ENCODE measurements at regions not wholly inside any gene's neighbourhood (a gene's known extent, or its start where the extent isn't known, plus 50 kb on each side); places are given as distances from the start of the nearest gene placed in this dataset.
"Not testable (repeated sequence)": the region's sequence is repeated elsewhere in the genome, so short reads cannot be mapped to it uniquely, and the experiment has no call there.

DNA sequence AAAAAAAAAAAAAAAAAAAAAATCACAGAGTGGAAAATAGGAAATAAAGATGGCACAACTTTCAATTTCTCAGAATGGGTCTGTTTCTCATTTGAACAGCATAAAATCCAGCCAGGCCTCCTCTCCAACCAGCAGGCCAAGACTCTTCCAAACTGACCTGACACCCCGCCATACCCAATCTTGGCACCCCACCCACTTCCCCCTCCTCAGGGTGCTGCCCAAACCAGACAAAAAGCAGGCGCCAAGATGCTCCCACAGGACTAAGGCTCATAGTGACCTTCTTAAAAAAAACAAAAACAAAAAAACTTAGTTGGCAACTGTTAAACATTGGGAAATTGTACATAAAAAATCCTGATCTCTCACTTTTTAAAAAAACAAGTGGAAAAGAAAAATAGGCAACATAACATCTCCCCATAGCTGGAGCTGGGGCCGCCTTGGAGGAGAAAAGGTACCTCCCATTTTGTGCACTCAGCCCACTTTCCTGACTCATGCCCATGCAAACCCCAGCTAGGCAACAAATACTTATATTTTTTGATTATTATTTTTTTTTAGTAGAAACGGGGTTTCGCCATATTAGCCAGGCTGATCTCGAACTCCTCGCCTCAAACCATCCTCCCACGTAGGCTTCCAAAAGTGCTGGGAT is 205.9 kb downstream of the NPIPA8 start:
- not testable (repeated sequence) for H3K36me3 Mint-ChIP-seq

DNA sequence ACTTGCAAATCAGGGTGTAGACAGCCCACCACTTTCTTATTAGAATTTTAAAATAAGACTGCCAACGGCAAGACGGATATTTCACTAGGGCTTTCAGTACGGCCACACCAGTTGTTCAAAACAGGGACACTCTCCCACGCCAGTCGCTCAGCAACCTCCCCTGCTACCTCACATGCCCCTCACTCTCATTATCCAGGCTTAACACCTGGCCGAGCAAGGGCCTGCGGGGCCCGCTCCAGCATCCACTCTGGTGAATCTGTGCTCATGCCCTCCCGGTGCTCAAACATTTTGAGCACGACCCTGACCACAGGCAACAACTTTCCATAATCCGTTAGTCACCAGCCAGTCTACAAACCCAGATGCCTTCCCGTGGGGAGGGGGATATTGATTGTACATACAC is 209.5 kb downstream of the NPIPA8 start:
- not testable (repeated sequence) for H3K9me3 Mint-ChIP-seq; H3K4me1 Mint-ChIP-seq (ENCODE audit: low read depth in 2 of 2)

More for the DNA sequence above, 205.9 kb downstream of the NPIPA8 start:
- not testable (repeated sequence) for DNase-seq (ENCODE audit: low spot score); H3K4me3 Mint-ChIP-seq; H3K4me1 Mint-ChIP-seq (ENCODE audit: low read depth in 2 of 2); H3K27ac Mint-ChIP-seq; H3K9me3 Mint-ChIP-seq; ATAC-seq; H3K27me3 Mint-ChIP-seq

DNA sequence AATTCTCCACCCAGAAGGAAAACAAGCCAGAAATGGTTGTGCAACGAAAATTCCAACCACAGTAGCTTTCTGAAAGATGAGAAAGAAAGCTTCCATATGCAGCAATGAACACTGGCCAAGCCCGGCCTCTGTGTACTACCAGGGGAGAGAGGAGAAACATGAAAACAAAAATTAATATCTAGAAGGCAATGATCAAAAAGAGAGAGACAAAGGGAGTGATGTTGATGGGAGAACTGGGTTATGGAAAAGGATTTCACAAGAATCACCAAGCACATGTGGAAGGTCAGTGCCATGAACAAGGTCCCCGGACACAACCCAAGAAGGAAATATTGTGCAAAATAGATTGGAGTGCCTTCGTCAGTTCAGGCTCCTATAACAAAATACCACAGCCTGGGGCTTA is 217.4 kb downstream of the NPIPA8 start:
- not testable (repeated sequence) for H3K27ac Mint-ChIP-seq; DNase-seq (ENCODE audit: low spot score); H3K27me3 Mint-ChIP-seq; H3K9me3 Mint-ChIP-seq; H3K4me3 Mint-ChIP-seq; H3K4me1 Mint-ChIP-seq (ENCODE audit: low read depth in 2 of 2); ATAC-seq; H3K36me3 Mint-ChIP-seq

More for the DNA sequence above, 209.5 kb downstream of the NPIPA8 start:
- DNase-seq (ENCODE audit: low spot score); ATAC-seq; H3K4me3 Mint-ChIP-seq; H3K36me3 Mint-ChIP-seq; H3K27ac Mint-ChIP-seq; H3K27me3 Mint-ChIP-seq: not testable (repeated sequence)

DNA sequence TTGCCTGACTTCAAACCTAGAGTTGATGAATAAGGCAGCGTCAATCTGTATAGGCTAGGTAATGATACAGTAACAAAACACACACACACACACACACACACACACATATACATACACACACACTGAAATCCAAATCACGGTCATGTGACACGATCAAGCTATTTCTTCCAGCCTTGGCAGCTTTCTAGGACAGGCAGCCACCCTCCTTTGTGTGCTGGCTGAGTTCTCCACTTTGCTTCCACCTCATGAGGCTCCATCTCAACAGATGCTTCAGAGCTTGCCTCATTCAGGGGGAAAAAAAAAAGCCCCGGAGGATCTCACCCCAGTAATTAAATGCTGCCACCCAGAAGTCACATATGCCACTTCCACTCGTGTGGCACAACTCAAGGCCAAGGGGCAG is 217.9 kb downstream of the NPIPA8 start:
- not testable (repeated sequence) for DNase-seq (ENCODE audit: low spot score); H3K4me3 Mint-ChIP-seq; H3K9me3 Mint-ChIP-seq; H3K4me1 Mint-ChIP-seq (ENCODE audit: low read depth in 2 of 2); ATAC-seq; H3K27me3 Mint-ChIP-seq; H3K27ac Mint-ChIP-seq; H3K36me3 Mint-ChIP-seq

DNA sequence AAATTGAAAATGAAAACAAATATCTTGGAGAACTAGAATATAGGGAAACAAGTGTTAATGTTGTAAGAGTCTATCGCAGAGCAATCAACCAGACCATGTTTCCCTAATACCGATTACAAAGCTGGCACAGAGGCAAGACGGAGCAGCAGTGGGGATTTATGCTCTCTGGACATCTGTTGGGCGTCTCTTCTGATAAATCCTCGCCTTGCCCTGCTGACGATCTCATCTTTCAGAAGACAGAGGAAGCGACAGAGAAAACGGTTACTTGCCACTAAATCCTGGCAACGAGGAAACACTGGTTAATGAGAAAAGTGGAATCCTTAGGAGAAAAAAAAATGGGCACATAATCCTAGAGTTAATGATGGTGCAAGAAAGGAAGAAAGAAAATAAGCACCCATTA is 218.5 kb downstream of the NPIPA8 start:
- H3K27ac Mint-ChIP-seq; ATAC-seq; DNase-seq (ENCODE audit: low spot score); H3K4me1 Mint-ChIP-seq (ENCODE audit: low read depth in 2 of 2); H3K4me3 Mint-ChIP-seq; H3K27me3 Mint-ChIP-seq; H3K9me3 Mint-ChIP-seq; H3K36me3 Mint-ChIP-seq: not testable (repeated sequence)

DNA sequence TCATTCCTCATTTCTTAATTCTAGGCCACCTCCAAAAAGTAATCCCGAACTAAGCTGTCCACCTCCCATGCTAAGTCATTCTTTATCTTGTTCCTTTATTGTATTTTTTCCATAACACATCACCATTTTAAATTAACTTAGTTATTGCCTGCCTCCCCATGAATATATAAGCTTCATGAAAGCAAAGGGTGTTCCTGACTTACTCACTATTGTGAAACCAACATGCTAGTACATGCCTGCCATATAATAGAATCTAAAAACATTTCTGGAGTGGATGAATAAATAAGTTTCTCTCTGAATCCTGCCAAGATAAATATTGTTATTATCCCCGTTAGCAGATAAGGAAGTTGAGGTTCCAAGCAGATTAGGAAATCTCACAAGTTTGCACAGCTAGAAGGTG is 232.1 kb downstream of the NPIPA8 start:
- ATAC-seq; H3K4me3 Mint-ChIP-seq; H3K27ac Mint-ChIP-seq; H3K9me3 Mint-ChIP-seq; DNase-seq (ENCODE audit: low spot score); H3K27me3 Mint-ChIP-seq; H3K4me1 Mint-ChIP-seq (ENCODE audit: low read depth in 2 of 2); H3K36me3 Mint-ChIP-seq: not testable (repeated sequence)

DNA sequence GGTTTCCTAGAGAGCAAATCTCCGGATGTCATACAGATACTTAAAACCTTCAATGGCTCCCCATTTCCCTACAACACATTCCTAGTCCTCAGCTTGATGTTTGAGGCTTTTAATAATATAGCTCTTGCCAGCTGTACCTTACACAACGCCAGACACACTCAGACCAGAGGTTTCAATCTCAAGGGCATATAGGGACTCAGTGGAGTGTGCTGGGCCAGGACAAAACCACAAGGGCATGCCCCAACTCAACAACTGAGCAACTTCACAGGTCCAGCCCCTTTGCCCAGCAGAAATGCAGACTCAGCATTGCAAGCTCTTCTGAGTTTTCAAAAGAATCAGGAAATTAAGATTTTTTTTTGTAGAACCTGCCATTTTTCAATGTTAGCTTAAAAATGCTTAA is 235.5 kb downstream of the NPIPA8 start:
- DNase-seq (ENCODE audit: low spot score); H3K4me3 Mint-ChIP-seq; H3K9me3 Mint-ChIP-seq; H3K4me1 Mint-ChIP-seq (ENCODE audit: low read depth in 2 of 2); H3K27me3 Mint-ChIP-seq; H3K27ac Mint-ChIP-seq; ATAC-seq; H3K36me3 Mint-ChIP-seq: not testable (repeated sequence)

DNA sequence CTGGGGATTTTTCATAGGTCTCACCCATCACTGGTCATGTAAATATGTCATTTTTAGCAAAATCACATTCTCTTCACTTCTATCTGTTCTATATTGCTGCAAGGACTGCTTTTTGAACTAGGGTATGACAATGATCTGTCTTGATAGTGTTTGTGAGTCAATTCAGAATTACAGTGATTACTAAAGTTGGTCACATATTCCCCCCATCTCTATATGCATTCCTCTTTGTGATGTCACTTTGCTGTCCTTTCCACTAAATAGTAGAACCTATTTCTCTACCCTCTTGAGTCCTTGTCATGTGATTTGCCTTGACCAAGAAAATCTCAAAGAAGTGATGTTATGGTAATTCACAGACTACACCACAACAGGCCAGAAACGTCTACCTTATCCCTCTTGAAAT is 243.9 kb downstream of the NPIPA8 start:
- not testable (repeated sequence) for H3K4me3 Mint-ChIP-seq; H3K4me1 Mint-ChIP-seq (ENCODE audit: low read depth in 2 of 2); H3K27me3 Mint-ChIP-seq; DNase-seq (ENCODE audit: low spot score); H3K27ac Mint-ChIP-seq; H3K36me3 Mint-ChIP-seq; H3K9me3 Mint-ChIP-seq
- ATAC-seq = peak; percentile 45 to 63

DNA sequence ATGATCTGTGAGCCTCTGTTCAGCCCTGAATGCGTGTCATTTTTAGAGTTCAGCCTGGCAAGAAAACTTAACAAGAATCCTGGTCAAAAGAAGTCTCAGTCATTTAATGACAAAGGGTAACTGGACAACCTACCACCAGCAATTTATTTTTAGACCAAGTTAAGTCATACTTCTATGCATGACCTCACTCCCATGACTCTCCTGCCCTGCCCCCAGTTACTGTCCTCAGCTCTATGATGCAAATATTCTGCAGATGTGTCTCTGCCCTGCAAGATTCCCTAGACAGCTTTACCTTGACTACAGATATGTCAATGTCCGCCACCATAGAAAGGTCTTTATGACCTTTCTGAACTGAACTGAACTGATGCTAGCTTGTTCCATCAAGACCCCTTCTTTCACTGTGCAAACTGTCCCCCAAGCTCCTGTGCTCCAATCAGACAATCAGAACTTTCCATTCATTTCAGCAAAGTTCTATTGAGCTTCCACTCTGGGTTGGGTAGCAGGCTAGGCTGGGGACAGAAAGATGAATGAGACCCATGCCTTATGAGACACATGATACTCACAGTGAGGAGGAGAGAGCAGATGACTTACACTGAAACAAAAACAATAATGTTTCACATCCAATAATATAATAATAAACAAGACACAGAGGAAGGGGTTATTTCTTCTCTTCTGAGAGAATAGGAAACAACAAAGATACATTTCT is 255.7 kb downstream of the NPIPA8 start:
- ATAC-seq; H3K36me3 Mint-ChIP-seq; H3K9me3 Mint-ChIP-seq; H3K27ac Mint-ChIP-seq; DNase-seq (ENCODE audit: low spot score); H3K27me3 Mint-ChIP-seq; H3K4me1 Mint-ChIP-seq (ENCODE audit: low read depth in 2 of 2); H3K4me3 Mint-ChIP-seq: not testable (repeated sequence)

DNA sequence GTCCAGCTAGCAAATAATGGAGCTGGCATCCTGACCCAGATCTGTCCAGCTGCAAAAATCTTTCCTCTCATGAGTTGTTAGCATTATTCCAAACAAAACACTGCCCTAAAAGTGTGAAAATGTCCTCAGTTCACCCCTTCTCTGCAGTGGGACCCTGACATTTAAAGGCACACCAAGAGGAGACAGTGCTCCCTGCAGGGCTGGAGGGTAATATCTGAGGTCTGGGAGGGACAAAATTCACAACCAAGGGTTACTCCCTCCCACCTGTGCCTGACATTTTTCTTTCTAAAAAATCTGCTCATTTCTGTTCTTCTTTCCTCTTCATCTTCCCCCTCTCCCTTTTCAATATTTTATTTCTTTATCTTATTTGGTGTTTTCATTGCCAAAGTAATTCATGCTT is 258.6 kb downstream of the NPIPA8 start:
- H3K27ac Mint-ChIP-seq, H3K9me3 Mint-ChIP-seq: not testable (repeated sequence)

DNA sequence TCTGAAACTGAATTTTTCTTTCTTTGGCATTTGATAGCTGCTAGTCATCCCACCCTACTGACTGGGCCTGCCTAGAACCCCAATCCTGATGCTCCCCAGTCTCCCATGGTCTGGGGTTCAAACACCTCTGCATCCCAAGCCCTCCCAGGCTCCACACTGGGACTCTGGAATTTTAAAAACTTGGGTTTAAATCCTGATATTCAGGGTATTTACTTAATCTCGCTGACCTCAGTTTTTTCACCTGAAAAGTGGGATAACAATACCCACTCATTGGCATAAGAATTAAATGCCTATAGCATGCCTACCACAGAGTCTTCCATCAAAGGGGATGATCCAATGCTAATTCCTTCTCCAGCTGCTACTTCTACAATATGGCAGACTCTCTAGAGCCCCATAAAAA is 264.4 kb downstream of the NPIPA8 start:
- Mint-ChIP-seq H3K36me3 (no peaks in the 10 kb centered on the region), H3K4me1 (ENCODE audit: low read depth in 2 of 2) (no peaks in the 10 kb centered on the region), H3K27me3 (peaks cover 15 to 22% of the 10 kb centered on the region in 2 donors), H3K9me3 (no peaks in the 10 kb centered on the region), H3K4me3 (no peak overlapping the region), H3K27ac (no peak overlapping the region)
- DNase-seq (ENCODE audit: low spot score) (no peak), ATAC-seq (no peak)

More for the DNA sequence above, 258.6 kb downstream of the NPIPA8 start:
- H3K4me3 Mint-ChIP-seq; DNase-seq (ENCODE audit: low spot score); ATAC-seq; H3K36me3 Mint-ChIP-seq; H3K4me1 Mint-ChIP-seq (ENCODE audit: low read depth in 2 of 2); H3K27me3 Mint-ChIP-seq: not testable (repeated sequence)

DNA sequence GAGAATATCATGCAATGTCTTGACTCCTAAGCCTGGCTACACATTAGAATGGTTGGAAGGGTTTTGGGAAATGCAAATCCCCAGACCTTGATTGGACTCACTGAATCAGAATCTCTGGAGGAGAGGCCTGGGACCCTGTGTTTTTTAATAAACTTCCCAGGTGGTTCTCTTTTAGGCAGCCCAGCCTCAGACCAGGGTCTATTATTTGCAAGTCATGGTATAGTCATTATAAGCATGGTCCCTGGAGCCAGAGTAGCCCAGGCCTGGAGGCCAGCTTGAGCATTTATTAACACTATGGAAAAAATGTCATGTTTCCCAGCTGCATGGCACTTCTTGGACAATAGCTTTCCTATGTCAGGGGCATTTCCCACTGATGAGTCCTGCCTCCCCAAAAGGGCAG is 266.9 kb downstream of the NPIPA8 start:
- no peaks in the 10 kb centered on the region for H3K4me1 Mint-ChIP-seq (ENCODE audit: low read depth in 2 of 2)
- no peak for DNase-seq (ENCODE audit: low spot score)
- H3K36me3 Mint-ChIP-seq = no peaks in the 10 kb centered on the region
- peaks cover 3% of the 10 kb centered on the region for H3K9me3 Mint-ChIP-seq
- ATAC-seq = no peak
- H3K27me3 Mint-ChIP-seq = peaks cover 26 to 40% of the 10 kb centered on the region in 2 donors
- no peak overlapping the region for H3K4me3 Mint-ChIP-seq
- no peak overlapping the region for H3K27ac Mint-ChIP-seq

DNA sequence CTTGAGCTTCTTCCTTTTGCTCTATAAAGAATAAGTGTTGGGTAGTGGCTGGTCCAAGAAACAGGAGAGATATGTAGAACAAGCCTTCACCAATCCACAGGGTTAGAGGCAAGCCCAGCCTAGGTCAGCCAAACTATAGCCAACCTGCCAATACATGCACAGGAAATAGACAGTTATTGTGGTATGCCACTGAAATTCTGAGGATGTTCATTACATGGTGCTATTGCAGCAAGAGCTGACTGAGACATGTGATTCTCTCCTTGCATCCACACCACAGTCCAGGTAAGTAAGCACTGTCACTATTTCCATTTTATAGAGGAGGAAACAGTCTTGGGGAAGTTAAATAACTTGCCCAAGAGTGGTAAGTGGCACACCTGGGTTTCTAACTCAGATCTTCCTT is 268.1 kb downstream of the NPIPA8 start:
- H3K4me1 Mint-ChIP-seq (ENCODE audit: low read depth in 2 of 2) = no peaks in the 10 kb centered on the region
- ATAC-seq (no peak), DNase-seq (ENCODE audit: low spot score) (no peak)
- peaks cover 3% of the 10 kb centered on the region for H3K9me3 Mint-ChIP-seq
- H3K27ac Mint-ChIP-seq = no peak overlapping the region
- H3K36me3 Mint-ChIP-seq = no peaks in the 10 kb centered on the region
- H3K27me3 Mint-ChIP-seq = peaks cover 26 to 40% of the 10 kb centered on the region in 2 donors
- no peak overlapping the region for H3K4me3 Mint-ChIP-seq

DNA sequence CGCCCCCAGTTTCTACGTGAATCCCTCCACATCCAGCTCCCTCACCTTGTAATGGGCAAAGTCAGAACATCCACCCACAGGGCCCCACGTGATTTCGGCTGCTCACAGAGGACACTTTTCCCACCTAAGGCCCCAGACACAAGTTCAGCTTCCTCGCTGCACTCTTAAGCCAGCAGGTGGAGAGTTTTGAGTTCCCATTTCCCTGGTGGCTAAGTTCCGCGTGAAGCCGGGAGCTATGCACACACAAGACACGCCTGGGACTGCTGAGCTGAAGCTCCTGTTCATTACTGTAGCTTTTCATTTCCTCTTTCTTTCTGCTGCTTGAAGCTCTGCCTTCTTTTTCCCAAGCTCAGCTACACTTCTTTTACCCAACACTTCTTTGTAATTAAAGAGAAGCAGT is 273.8 kb downstream of the NPIPA8 start:
- no peak overlapping the region for H3K4me3 Mint-ChIP-seq
- DNase-seq (ENCODE audit: low spot score) = no peak
- peaks cover 3% of the 10 kb centered on the region for H3K9me3 Mint-ChIP-seq
- H3K27me3 Mint-ChIP-seq = peaks cover 31 to 54% of the 10 kb centered on the region in 2 donors
- ATAC-seq = no peak
- no peaks in the 10 kb centered on the region for H3K4me1 Mint-ChIP-seq (ENCODE audit: low read depth in 2 of 2)
- no peak overlapping the region for H3K27ac Mint-ChIP-seq
- no peaks in the 10 kb centered on the region for H3K36me3 Mint-ChIP-seq

DNA sequence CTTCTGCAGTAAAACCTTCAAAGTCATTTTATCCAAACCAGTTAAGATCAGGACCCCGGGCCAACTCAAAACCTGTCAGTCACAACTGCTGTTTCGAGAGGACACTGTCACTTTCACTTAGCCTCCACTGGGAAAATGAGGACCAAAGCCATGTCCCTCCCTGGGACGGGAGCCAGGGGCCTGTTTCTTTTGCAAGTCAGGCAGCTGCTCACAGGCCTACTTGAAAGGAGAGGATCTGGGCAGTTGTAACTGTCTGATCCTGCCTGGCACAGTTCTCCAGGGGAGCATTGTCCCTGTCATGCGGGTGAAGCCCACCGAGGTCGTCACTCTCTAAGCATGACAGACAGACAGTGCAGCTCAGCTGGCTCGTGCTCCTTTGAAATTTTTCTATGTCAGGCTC is 276.2 kb downstream of the NPIPA8 start:
- no peak for DNase-seq (ENCODE audit: low spot score)
- H3K36me3 Mint-ChIP-seq = no peaks in the 10 kb centered on the region
- H3K27ac Mint-ChIP-seq = no peak overlapping the region
- no peak for ATAC-seq
- H3K4me3 Mint-ChIP-seq = no peak overlapping the region
- H3K9me3 Mint-ChIP-seq = peaks cover under 1% of the 10 kb centered on the region
- H3K27me3 Mint-ChIP-seq = peaks cover 23 to 46% of the 10 kb centered on the region in 2 donors
- H3K4me1 Mint-ChIP-seq (ENCODE audit: low read depth in 2 of 2) = no peaks in the 10 kb centered on the region

Data from natural killer cell treated with Interleukin-12 subunit alpha and Interleukin-12 subunit beta and Interleukin-15 and Interleukin-18, amount 100 ng/mL, for 72 hours (primary cell).